ENCODE measurements at regions not wholly inside any gene's neighbourhood (a gene's known extent, or its start where the extent isn't known, plus 50 kb on each side); places are given as distances from the start of the nearest gene placed in this dataset.

DNA sequence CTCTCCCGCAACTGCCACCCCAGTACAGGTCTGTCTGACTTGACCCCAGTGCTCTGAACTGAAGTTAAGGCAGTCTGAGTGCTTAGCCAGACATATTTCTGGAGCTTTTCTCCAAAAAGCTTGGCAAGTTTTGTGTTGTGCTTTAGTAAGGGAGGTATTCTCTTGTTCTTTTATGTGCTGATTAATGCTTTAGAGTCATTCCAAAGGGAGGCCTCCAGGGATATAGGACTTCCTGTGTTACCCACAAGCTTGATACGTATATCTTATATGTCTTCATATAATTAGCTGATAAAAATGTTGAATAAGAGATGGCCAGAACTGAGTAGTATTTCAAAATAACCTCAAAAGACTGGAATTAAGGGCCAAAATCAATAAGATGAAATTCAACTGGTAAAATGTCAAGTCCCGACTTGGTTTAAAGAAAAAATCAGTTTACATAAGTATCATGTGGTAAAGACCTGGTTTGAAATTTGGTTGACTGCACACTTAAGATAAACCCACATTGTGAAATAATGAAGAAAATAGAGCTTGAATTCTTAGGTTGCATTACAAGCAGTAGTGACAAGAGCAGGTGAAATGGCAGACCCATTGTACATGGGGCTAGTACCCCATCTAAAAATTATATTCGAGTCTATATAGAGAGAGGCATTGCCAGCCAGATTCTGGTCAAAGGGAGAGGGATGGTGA lies 226.9 kb downstream of the SNX19 start:
- TF ChIP-seq RAD21 (IDR thresholded peaks at IDR 0.05): no peak
- TF ChIP-seq, protein P1, sequence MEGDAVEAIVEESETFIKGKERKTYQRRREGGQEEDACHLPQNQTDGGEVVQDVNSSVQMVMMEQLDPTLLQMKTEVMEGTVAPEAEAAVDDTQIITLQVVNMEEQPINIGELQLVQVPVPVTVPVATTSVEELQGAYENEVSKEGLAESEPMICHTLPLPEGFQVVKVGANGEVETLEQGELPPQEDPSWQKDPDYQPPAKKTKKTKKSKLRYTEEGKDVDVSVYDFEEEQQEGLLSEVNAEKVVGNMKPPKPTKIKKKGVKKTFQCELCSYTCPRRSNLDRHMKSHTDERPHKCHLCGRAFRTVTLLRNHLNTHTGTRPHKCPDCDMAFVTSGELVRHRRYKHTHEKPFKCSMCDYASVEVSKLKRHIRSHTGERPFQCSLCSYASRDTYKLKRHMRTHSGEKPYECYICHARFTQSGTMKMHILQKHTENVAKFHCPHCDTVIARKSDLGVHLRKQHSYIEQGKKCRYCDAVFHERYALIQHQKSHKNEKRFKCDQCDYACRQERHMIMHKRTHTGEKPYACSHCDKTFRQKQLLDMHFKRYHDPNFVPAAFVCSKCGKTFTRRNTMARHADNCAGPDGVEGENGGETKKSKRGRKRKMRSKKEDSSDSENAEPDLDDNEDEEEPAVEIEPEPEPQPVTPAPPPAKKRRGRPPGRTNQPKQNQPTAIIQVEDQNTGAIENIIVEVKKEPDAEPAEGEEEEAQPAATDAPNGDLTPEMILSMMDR (IDR thresholded peaks at IDR 0.05; ENCODE audit: low read depth, low read length, missing input control): no peak
- TF ChIP-seq YY1 (IDR thresholded peaks at IDR 0.05): no peak
- TF ChIP-seq, protein P2, sequence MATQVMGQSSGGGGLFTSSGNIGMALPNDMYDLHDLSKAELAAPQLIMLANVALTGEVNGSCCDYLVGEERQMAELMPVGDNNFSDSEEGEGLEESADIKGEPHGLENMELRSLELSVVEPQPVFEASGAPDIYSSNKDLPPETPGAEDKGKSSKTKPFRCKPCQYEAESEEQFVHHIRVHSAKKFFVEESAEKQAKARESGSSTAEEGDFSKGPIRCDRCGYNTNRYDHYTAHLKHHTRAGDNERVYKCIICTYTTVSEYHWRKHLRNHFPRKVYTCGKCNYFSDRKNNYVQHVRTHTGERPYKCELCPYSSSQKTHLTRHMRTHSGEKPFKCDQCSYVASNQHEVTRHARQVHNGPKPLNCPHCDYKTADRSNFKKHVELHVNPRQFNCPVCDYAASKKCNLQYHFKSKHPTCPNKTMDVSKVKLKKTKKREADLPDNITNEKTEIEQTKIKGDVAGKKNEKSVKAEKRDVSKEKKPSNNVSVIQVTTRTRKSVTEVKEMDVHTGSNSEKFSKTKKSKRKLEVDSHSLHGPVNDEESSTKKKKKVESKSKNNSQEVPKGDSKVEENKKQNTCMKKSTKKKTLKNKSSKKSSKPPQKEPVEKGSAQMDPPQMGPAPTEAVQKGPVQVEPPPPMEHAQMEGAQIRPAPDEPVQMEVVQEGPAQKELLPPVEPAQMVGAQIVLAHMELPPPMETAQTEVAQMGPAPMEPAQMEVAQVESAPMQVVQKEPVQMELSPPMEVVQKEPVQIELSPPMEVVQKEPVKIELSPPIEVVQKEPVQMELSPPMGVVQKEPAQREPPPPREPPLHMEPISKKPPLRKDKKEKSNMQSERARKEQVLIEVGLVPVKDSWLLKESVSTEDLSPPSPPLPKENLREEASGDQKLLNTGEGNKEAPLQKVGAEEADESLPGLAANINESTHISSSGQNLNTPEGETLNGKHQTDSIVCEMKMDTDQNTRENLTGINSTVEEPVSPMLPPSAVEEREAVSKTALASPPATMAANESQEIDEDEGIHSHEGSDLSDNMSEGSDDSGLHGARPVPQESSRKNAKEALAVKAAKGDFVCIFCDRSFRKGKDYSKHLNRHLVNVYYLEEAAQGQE (IDR thresholded peaks at IDR 0.05): no peak
- TF ChIP-seq, protein P3, sequence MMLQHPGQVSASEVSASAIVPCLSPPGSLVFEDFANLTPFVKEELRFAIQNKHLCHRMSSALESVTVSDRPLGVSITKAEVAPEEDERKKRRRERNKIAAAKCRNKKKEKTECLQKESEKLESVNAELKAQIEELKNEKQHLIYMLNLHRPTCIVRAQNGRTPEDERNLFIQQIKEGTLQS (IDR thresholded peaks at IDR 0.05): no peak
- no peak for TF ChIP-seq MAX (IDR thresholded peaks at IDR 0.05)
- TF ChIP-seq TAF1 (conservative IDR thresholded peaks at IDR 0.05): no peak
- TF ChIP-seq GABPA (IDR thresholded peaks at IDR 0.05 in 1 of 2, conservative IDR thresholded peaks at IDR 0.05 in 1 of 2): no peak
